Small intestine (tissue), 7 donors: ENCODE measurements at regions not wholly inside any gene's neighbourhood (a gene's known extent, or its start where the extent isn't known, plus 50 kb on each side); places are given as distances from the start of the nearest gene placed in this dataset.

Experiments
- DNase-seq, 2 donors: peaks; one replicate each; pipeline versions ENCODE4 v3.0.0 to v3.0.0-alpha.2; 2013
- FAIRE-seq: peaks from 2 replicates; lab custom pipeline; 2012; peaks lifted over from hg19 to GRCh38; lab: Jason Lieb, UNC
- H3K27ac ChIP-seq, 3 donors: one replicate each; pipeline ENCODE4 v1.5.1; 2013; ENCODE audit warnings: low read length in 2 of 3, mild to moderate bottlenecking in 2 of 3, control low read depth in 1 of 3, inconsistent platforms in 1 of 3, low read depth in 1 of 3, moderate library complexity in 1 of 3
- H3K27me3 ChIP-seq, 3 donors: one replicate each; pipeline ENCODE4 v1.6.1; 2013; ENCODE audit warnings: low read length in 3 of 3, inconsistent platforms in 1 of 3; ENCODE audit not compliant: control insufficient read depth in 3 of 3, insufficient read depth in 3 of 3
- H3K36me3 ChIP-seq, 3 donors: one replicate each; pipeline ENCODE4 v1.6.1; 2013; ENCODE audit warnings: low read length in 3 of 3, inconsistent platforms in 1 of 3, low read depth in 1 of 3, mild to moderate bottlenecking in 1 of 3, moderate library complexity in 1 of 3; ENCODE audit not compliant: control insufficient read depth in 3 of 3, insufficient read depth in 2 of 3
- H3K4me1 ChIP-seq, 3 donors: one replicate each; pipeline ENCODE4 v1.6.1; 2013; ENCODE audit warnings: low read length in 2 of 3, inconsistent platforms in 1 of 3, low read depth in 1 of 3, mild to moderate bottlenecking in 1 of 3, moderate library complexity in 1 of 3; ENCODE audit not compliant: control insufficient read depth in 3 of 3, insufficient read depth in 2 of 3
- H3K4me3 ChIP-seq, 3 donors: one replicate each; pipeline ENCODE4 v1.5.1; 2013; ENCODE audit warnings: low read length in 3 of 3, control low read depth in 1 of 3, inconsistent platforms in 1 of 3, low read depth in 1 of 3, mild to moderate bottlenecking in 1 of 3, moderate library complexity in 1 of 3
- H3K9me3 ChIP-seq, 2 donors: one replicate each; pipeline ENCODE4 v1.6.1; 2013; ENCODE audit warnings: low read depth in 1 of 2, low read length in 1 of 2; ENCODE audit not compliant: control insufficient read depth in 2 of 2, insufficient read depth in 1 of 2
- WGBS, 3 donors: extraction: QIAGEN DNeasy Blood & Tissue Kit; methylation state at CpG; one replicate each; pipeline ENCODE4 v1.1.7; 2013; 5-methylcytosine and 5-hydroxymethylcytosine counted together
- donor health status: healthy with polysubstance abuse.
- donor health status: control.
- donor health status: control.
- donor health status: Bipolar disorder and iron deficiency.
- donor health status: healthy.

- no peaks in the 10 kb centered on the region for H3K9me3 ChIP-seq
- no peaks in the 10 kb centered on the region for H3K27me3 ChIP-seq
- H3K36me3 ChIP-seq, result no peaks in the 10 kb centered on the region
- no peak overlapping the region for H3K4me3 ChIP-seq
- no peak overlapping the region for H3K27ac ChIP-seq
- DNase-seq (no peak), FAIRE-seq (no peak)
- WGBS, 3 donors, result 66 to 70% (median 67%) methylated on average over 3 of the region's 3 CpGs
- H3K4me1 ChIP-seq, result no peaks in the 10 kb centered on the region
Observed at GRCh38 chr4:178329226-178329872, 887.1 kb upstream of the AGA start.

GRCh38 chr4:178333355-178333754 is 891.1 kb upstream of the AGA start:
- no peaks in the 10 kb centered on the region for H3K4me1 ChIP-seq
- H3K9me3 ChIP-seq, result no peaks in the 10 kb centered on the region
- FAIRE-seq, result no peak
- H3K36me3 ChIP-seq, result no peaks in the 10 kb centered on the region
- no peak overlapping the region for H3K4me3 ChIP-seq
- WGBS, 3 donors, result 56 to 71% (median 70%) methylated on average over 4 of the region's 4 CpGs
- H3K27me3 ChIP-seq, result no peaks in the 10 kb centered on the region
- H3K27ac ChIP-seq, result no peak overlapping the region
- DNase-seq, result no peak

GRCh38 chr4:178339769-178340168 is 897.5 kb upstream of the AGA start:
- no peaks in the 10 kb centered on the region for H3K27me3 ChIP-seq
- no peaks in the 10 kb centered on the region for H3K4me1 ChIP-seq
- DNase-seq (no peak), FAIRE-seq (no peak)
- H3K4me3 ChIP-seq, result no peak overlapping the region
- no peak overlapping the region for H3K27ac ChIP-seq
- H3K9me3 ChIP-seq, result no peaks in the 10 kb centered on the region
- no peaks in the 10 kb centered on the region for H3K36me3 ChIP-seq

- no peak overlapping the region for H3K4me3 ChIP-seq
- H3K36me3 ChIP-seq, result no peaks in the 10 kb centered on the region
- FAIRE-seq (no peak), DNase-seq (no peak)
- 81 to 92% (median 91%) methylated on average over 7 of the region's 7 CpGs for WGBS, 3 donors
- H3K4me1 ChIP-seq, result no peaks in the 10 kb centered on the region
- no peaks in the 10 kb centered on the region for H3K27me3 ChIP-seq
- H3K9me3 ChIP-seq, result no peaks in the 10 kb centered on the region
- no peak overlapping the region for H3K27ac ChIP-seq
Observed at GRCh38 chr4:178340468-178340867, 898.2 kb upstream of the AGA start.

GRCh38 chr4:178344096-178344495 is 901.9 kb upstream of the AGA start:
- no peaks in the 10 kb centered on the region for H3K4me1 ChIP-seq
- no peak for FAIRE-seq

GRCh38 chr4:178347111-178347510 is 904.9 kb upstream of the AGA start:
- Histone ChIP-seq H3K36me3 (no peaks in the 10 kb centered on the region), H3K27ac (no peak overlapping the region), H3K9me3 (no peaks in the 10 kb centered on the region), H3K4me3 (no peak overlapping the region), H3K27me3 (no peaks in the 10 kb centered on the region), H3K4me1 (no peaks in the 10 kb centered on the region)
- FAIRE-seq (no peak), DNase-seq (no peak)

More at GRCh38 chr4:178344096-178344495, 901.9 kb upstream of the AGA start:
- H3K4me3 ChIP-seq, result no peak overlapping the region
- no peak for DNase-seq
- no peaks in the 10 kb centered on the region for H3K36me3 ChIP-seq
- H3K27ac ChIP-seq, result no peak overlapping the region
- no peaks in the 10 kb centered on the region for H3K9me3 ChIP-seq
- H3K27me3 ChIP-seq, result no peaks in the 10 kb centered on the region

- Histone ChIP-seq H3K4me3 (no peak overlapping the region), H3K9me3 (no peaks in the 10 kb centered on the region), H3K27ac (no peak overlapping the region), H3K36me3 (no peaks in the 10 kb centered on the region), H3K4me1 (no peaks in the 10 kb centered on the region), H3K27me3 (no peaks in the 10 kb centered on the region)
- WGBS, 3 donors, result 63 to 74% (median 63%) methylated on average over 4 of the region's 4 CpGs
- FAIRE-seq, result no peak
- DNase-seq, result no peak
Observed at GRCh38 chr4:178349601-178350000, 907.4 kb upstream of the AGA start.

GRCh38 chr4:178351185-178351584 is 908.9 kb upstream of the AGA start:
- no peaks in the 10 kb centered on the region for H3K27me3 ChIP-seq
- DNase-seq (no peak), FAIRE-seq (no peak)
- H3K27ac ChIP-seq, result no peak overlapping the region
- H3K4me3 ChIP-seq, result no peak overlapping the region
- no peaks in the 10 kb centered on the region for H3K4me1 ChIP-seq
- no peaks in the 10 kb centered on the region for H3K9me3 ChIP-seq
- H3K36me3 ChIP-seq, result no peaks in the 10 kb centered on the region

GRCh38 chr4:178356725-178357124 is 914.5 kb upstream of the AGA start:
- H3K9me3 ChIP-seq, result no peaks in the 10 kb centered on the region
- no peaks in the 10 kb centered on the region for H3K4me1 ChIP-seq
- no peaks in the 10 kb centered on the region for H3K36me3 ChIP-seq
- FAIRE-seq, result no peak
- H3K4me3 ChIP-seq, result no peak overlapping the region
- H3K27ac ChIP-seq, result no peak overlapping the region
- 62 to 95% (median 90%) methylated on average over 2 of the region's 2 CpGs for whole genome bisulfite sequencing, 3 donors
- no peak for DNase-seq
- H3K27me3 ChIP-seq, result no peaks in the 10 kb centered on the region
